GM23248 (cell line): ENCODE measurements at regions not wholly inside any gene's neighbourhood (a gene's known extent, or its start where the extent isn't known, plus 50 kb on each side); places are given as distances from the start of the nearest gene placed in this dataset.

ENCODE experiments used
- DNase-seq: peaks from one replicate; pipeline ENCODE4 v3.0.0-alpha.2; 2015
- H2AFZ ChIP-seq: fragments of 200-600 bp; sonication (generic); 2 replicates; pipeline ENCODE4 v1.6.1; 2016; ENCODE audit warnings: antibody characterized with exemption
- H3F3A ChIP-seq: fragments of 200-600 bp; sonication (generic); 2 replicates; pipeline ENCODE4 v1.6.1; 2016; ENCODE audit warnings: mild to moderate bottlenecking, antibody characterized with exemption, mixed run types; ENCODE audit not compliant: insufficient read depth
- H3K27ac ChIP-seq: fragments of 200-600 bp; sonication (generic); 2 replicates; pipeline ENCODE4 v1.5.1; 2016; ENCODE audit warnings: mild to moderate bottlenecking
- H3K27me3 ChIP-seq: fragments of 200-600 bp; sonication (generic); replicated peaks from 2 replicates; pipeline ENCODE4 v1.6.1; 2016; ENCODE audit warnings: mild to moderate bottlenecking; ENCODE audit not compliant: insufficient read depth
- H3K36me3 ChIP-seq: fragments of 200-600 bp; sonication (generic); 2 replicates; pipeline ENCODE4 v1.6.1; 2016; ENCODE audit warnings: low read depth, mild to moderate bottlenecking
- H3K4me1 ChIP-seq: fragments of 200-600 bp; sonication (generic); 2 replicates; pipeline ENCODE4 v1.6.1; 2016; ENCODE audit warnings: mild to moderate bottlenecking; ENCODE audit not compliant: insufficient read depth
- H3K4me2 ChIP-seq: fragments of 200-600 bp; sonication (generic); one replicate; pipeline ENCODE4 v1.6.1; 2016; ENCODE audit warnings: mild to moderate bottlenecking; ENCODE audit not compliant: unreplicated experiment
- H3K4me3 ChIP-seq: fragments of 200-600 bp; sonication (generic); 2 replicates; pipeline ENCODE4 v1.5.1; 2016; ENCODE audit warnings: mild to moderate bottlenecking
- H3K79me2 ChIP-seq: fragments of 200-600 bp; sonication (generic); 2 replicates; pipeline ENCODE4 v1.6.1; 2016; ENCODE audit warnings: mild to moderate bottlenecking; ENCODE audit not compliant: insufficient read depth
- H3K9ac ChIP-seq: fragments of 200-600 bp; sonication (generic); 2 replicates; pipeline ENCODE4 v1.6.1; 2016; ENCODE audit warnings: mild to moderate bottlenecking
- H3K9me2 ChIP-seq: fragments of 200-600 bp; sonication (generic); 2 replicates; pipeline ENCODE4 v1.6.1; 2016; ENCODE audit warnings: mixed run types, mild to moderate bottlenecking, moderate library complexity; ENCODE audit not compliant: insufficient read depth
- H3K9me3 ChIP-seq: fragments of 200-600 bp; sonication (generic); one replicate; pipeline ENCODE4 v1.6.1; 2017; ENCODE audit warnings: low read depth
- H4K20me1 ChIP-seq: fragments of 200-600 bp; sonication (generic); 2 replicates; pipeline ENCODE4 v1.6.0; 2016; ENCODE audit not compliant: insufficient read depth
- EZH2 ChIP-seq: fragments of 200-600 bp; sonication (generic); IDR thresholded peaks from 2 replicates; pipeline ENCODE4 v1.6.1; 2018; ENCODE audit warnings: antibody characterized with exemption, mild to moderate bottlenecking; ENCODE audit not compliant: insufficient read depth, poor library complexity, severe bottlenecking
- EZH2phosphoT487 ChIP-seq: fragments of 200-600 bp; sonication (generic); IDR thresholded peaks from 2 replicates; pipeline ENCODE4 v1.6.1; 2018; ENCODE audit warnings: antibody characterized with exemption, moderate library complexity, mild to moderate bottlenecking, low read depth; ENCODE audit not compliant: insufficient read depth
- WGBS, 2 experiments: methylation state at CpG; one replicate each; pipeline ENCODE4 v1.1.6; 2015 to 2017; ENCODE audit warnings: low lambda C conversion rate in 2 of 2, low coverage in 1 of 2; ENCODE audit errors: missing lambda C conversion rate in 2 of 2; 5-methylcytosine and 5-hydroxymethylcytosine counted together
- in situ Hi-C: fragments of 300-500 bp; cut with MboI; formaldehyde crosslinking; loops from 2 replicates; pipeline ENCODE4 v1.15.0; 2020

GRCh38 chr2:125567100-125567499 lies 1088.9 kb upstream of the GYPC start:
- TF ChIP-seq EZH2phosphoT487, result no peak
- TF ChIP-seq EZH2, result no peak
- H3K79me2 ChIP-seq, result no peaks in the 10 kb centered on the region
- H3K4me2 ChIP-seq, result no peak overlapping the region
- H3K9me2 ChIP-seq, result no peaks in the 10 kb centered on the region
- 14% methylated on average over 3 of the region's 3 CpGs for WGBS, 2 experiments
- no peak overlapping the region for H3K9ac ChIP-seq
- no peak overlapping the region for H2AFZ ChIP-seq
- H3K36me3 ChIP-seq, result no peaks in the 10 kb centered on the region
- no peak overlapping the region for H3K27ac ChIP-seq
- no peak for DNase-seq
- no peaks in the 10 kb centered on the region for H3K9me3 ChIP-seq
- H3F3A ChIP-seq, result no peaks in the 10 kb centered on the region
- H3K27me3 ChIP-seq, result no peaks in the 10 kb centered on the region
- H3K4me3 ChIP-seq, result no peak overlapping the region
- in situ Hi-C loops, result no loop called here
- H3K4me1 ChIP-seq, result no peaks in the 10 kb centered on the region
- no peaks in the 10 kb centered on the region for H4K20me1 ChIP-seq

- H3K4me2 ChIP-seq, result no peak overlapping the region
- TF ChIP-seq EZH2phosphoT487, result no peak
- TF ChIP-seq EZH2, result no peak
- no peak overlapping the region for H3K27ac ChIP-seq
- H3K36me3 ChIP-seq, result no peaks in the 10 kb centered on the region
- WGBS, 2 experiments, result 2% methylated on average over 2 of the region's 2 CpGs
- H3K4me3 ChIP-seq, result no peak overlapping the region
- no peak overlapping the region for H3K9ac ChIP-seq
- no peaks in the 10 kb centered on the region for H3K9me2 ChIP-seq
- DNase-seq, result no peak
- no peaks in the 10 kb centered on the region for H3K4me1 ChIP-seq
- no peaks in the 10 kb centered on the region for H3K9me3 ChIP-seq
- H3K27me3 ChIP-seq, result no peaks in the 10 kb centered on the region
- no peaks in the 10 kb centered on the region for H3F3A ChIP-seq
- in situ Hi-C loops, result no loop called here
- H3K79me2 ChIP-seq, result no peaks in the 10 kb centered on the region
- H2AFZ ChIP-seq, result no peak overlapping the region
- no peaks in the 10 kb centered on the region for H4K20me1 ChIP-seq
Measured at GRCh38 chr2:125572660-125573059, 1083.3 kb upstream of the GYPC start.

GRCh38 chr2:125573432-125573831 lies 1082.5 kb upstream of the GYPC start:
- Histone ChIP-seq H3F3A (no peaks in the 10 kb centered on the region), H4K20me1 (no peaks in the 10 kb centered on the region), H3K36me3 (no peaks in the 10 kb centered on the region), H2AFZ (no peak overlapping the region), H3K4me2 (no peak overlapping the region), H3K9me3 (no peaks in the 10 kb centered on the region), H3K4me3 (no peak overlapping the region), H3K27me3 (no peaks in the 10 kb centered on the region), H3K79me2 (no peaks in the 10 kb centered on the region), H3K4me1 (no peaks in the 10 kb centered on the region), H3K9me2 (no peaks in the 10 kb centered on the region), H3K27ac (no peak overlapping the region), H3K9ac (no peak overlapping the region)
- in situ Hi-C loops, result no loop called here
- TF ChIP-seq EZH2phosphoT487, result no peak
- DNase-seq, result no peak
- WGBS, 2 experiments, result 0 to 1% methylated on average over 2 of the region's 2 CpGs

GRCh38 chr2:125576558-125576957 lies 1079.4 kb upstream of the GYPC start:
- Histone ChIP-seq H3K36me3 (no peaks in the 10 kb centered on the region), H3K9me3 (no peaks in the 10 kb centered on the region), H3K9ac (no peak overlapping the region), H3F3A (no peaks in the 10 kb centered on the region), H3K4me3 (no peak overlapping the region), H2AFZ (no peak overlapping the region), H3K4me1 (no peaks in the 10 kb centered on the region), H3K27ac (no peak overlapping the region), H3K27me3 (no peaks in the 10 kb centered on the region), H4K20me1 (no peaks in the 10 kb centered on the region), H3K9me2 (no peaks in the 10 kb centered on the region), H3K79me2 (no peaks in the 10 kb centered on the region), H3K4me2 (no peak overlapping the region)
- TF ChIP-seq EZH2phosphoT487 (no peak), EZH2 (no peak)
- in situ Hi-C loops, result no loop called here
- WGBS, 2 experiments, result 15 to 25% methylated on average over 3 of the region's 3 CpGs
- DNase-seq, result no peak

- in situ Hi-C loops, result no loop called here
- 9 to 15% methylated on average over 4 of the region's 4 CpGs for WGBS, 2 experiments
- no peak overlapping the region for H3K4me3 ChIP-seq
- no peak for TF ChIP-seq EZH2
- TF ChIP-seq EZH2phosphoT487, result no peak
- H3K27ac ChIP-seq, result no peak overlapping the region
- no peaks in the 10 kb centered on the region for H3K9me3 ChIP-seq
- H3K4me1 ChIP-seq, result no peaks in the 10 kb centered on the region
- H3K36me3 ChIP-seq, result no peaks in the 10 kb centered on the region
- no peaks in the 10 kb centered on the region for H3K27me3 ChIP-seq
- no peaks in the 10 kb centered on the region for H3K9me2 ChIP-seq
- DNase-seq, result no peak
- H3K79me2 ChIP-seq, result no peaks in the 10 kb centered on the region
- no peak overlapping the region for H3K9ac ChIP-seq
- H3F3A ChIP-seq, result no peaks in the 10 kb centered on the region
- no peaks in the 10 kb centered on the region for H4K20me1 ChIP-seq
- no peak overlapping the region for H2AFZ ChIP-seq
- no peak overlapping the region for H3K4me2 ChIP-seq
Measured at GRCh38 chr2:125581557-125581956, 1074.4 kb upstream of the GYPC start.
